HG02970 (cell line): ENCODE measurements at regions not wholly inside any gene's neighbourhood (a gene's known extent, or its start where the extent isn't known, plus 50 kb on each side); places are given as distances from the start of the nearest gene placed in this dataset.

Experiments used
- ATAC-seq: cut with Tn5 transposase; IDR thresholded peaks from one replicate; pipeline ENCODE4 v1.9.1; 2021; ENCODE audit warnings: mild to moderate bottlenecking, moderate library complexity, moderate number of reproducible peaks; ENCODE audit not compliant: unreplicated experiment, low FRiP score

GRCh38 chr5:87966213-87966612, 302.4 kb downstream of the TMEM161B start:
- ATAC-seq: no peak

- no peak for ATAC-seq
Measured at GRCh38 chr5:87954121-87954520, 314.5 kb downstream of the TMEM161B start.

- no peak for ATAC-seq
Measured at GRCh38 chr5:87951661-87952060, 317.0 kb downstream of the TMEM161B start.

GRCh38 chr5:87949676-87950631, 318.7 kb downstream of the TMEM161B start:
- ATAC-seq: no peak

GRCh38 chr5:87948486-87948885, 320.2 kb downstream of the TMEM161B start:
- no peak for ATAC-seq

GRCh38 chr5:87946271-87946670, 322.4 kb downstream of the TMEM161B start:
- no peak for ATAC-seq

- no peak for ATAC-seq
Measured at GRCh38 chr5:87945286-87945650, 323.4 kb downstream of the TMEM161B start.

- ATAC-seq: no peak
Measured at GRCh38 chr5:87944553-87945285, 323.9 kb downstream of the TMEM161B start.

GRCh38 chr5:87940775-87941174, 327.9 kb downstream of the TMEM161B start:
- no peak for ATAC-seq

- no peak for ATAC-seq
Measured at GRCh38 chr5:87936667-87937066, 332.0 kb downstream of the TMEM161B start.

- ATAC-seq: no peak
Measured at GRCh38 chr5:87924436-87924835, 344.2 kb downstream of the TMEM161B start.

- no peak for ATAC-seq
Measured at GRCh38 chr5:87916320-87916719, 352.3 kb downstream of the TMEM161B start.

- ATAC-seq: no peak
Measured at GRCh38 chr5:87912419-87912818, 356.2 kb downstream of the TMEM161B start.

- no peak for ATAC-seq
Measured at GRCh38 chr5:87909382-87909781, 359.3 kb downstream of the TMEM161B start.

GRCh38 chr5:87906962-87907361, 361.7 kb downstream of the TMEM161B start:
- no peak for ATAC-seq

GRCh38 chr5:87900419-87900818, 368.2 kb downstream of the TMEM161B start:
- ATAC-seq: no peak

GRCh38 chr5:87899721-87900131, 368.9 kb downstream of the TMEM161B start:
- ATAC-seq: peak; percentile 47

GRCh38 chr5:87899208-87899661, 369.4 kb downstream of the TMEM161B start:
- ATAC-seq: no peak

GRCh38 chr5:87898574-87898973, 370.1 kb downstream of the TMEM161B start:
- no peak for ATAC-seq

GRCh38 chr5:87888139-87888538, 380.5 kb downstream of the TMEM161B start:
- ATAC-seq: no peak

GRCh38 chr5:87887247-87887646, 381.4 kb downstream of the TMEM161B start:
- no peak for ATAC-seq
